Ascending aorta (tissue), 2 donors: ENCODE measurements at regions not wholly inside any gene's neighbourhood (a gene's known extent, or its start where the extent isn't known, plus 50 kb on each side); places are given as distances from the start of the nearest gene placed in this dataset.

Experiments used
- DNase-seq, 2 donors: peaks; one replicate each; pipeline ENCODE4 v3.0.0-alpha.2; 2019; ENCODE audit warnings: low spot score in 2 of 2
- H3K27ac ChIP-seq, 2 donors: fragments of 200-600 bp; sonication (generic); one replicate each; pipeline ENCODE4 v1.5.1; 2016 to 2017; ENCODE audit warnings: mild to moderate bottlenecking in 1 of 2
- H3K27me3 ChIP-seq: fragments of 200-600 bp; sonication (generic); one replicate; pipeline ENCODE4 v1.5.1; 2017
- H3K36me3 ChIP-seq, 2 donors: fragments of 200-600 bp; sonication (generic); one replicate each; pipeline ENCODE4 v1.5.1; 2016
- H3K4me1 ChIP-seq, 2 donors: fragments of 200-600 bp; sonication (generic); one replicate each; pipeline ENCODE4 v1.5.1; 2016 to 2017; ENCODE audit warnings: mild to moderate bottlenecking in 1 of 2
- H3K4me3 ChIP-seq, 2 donors: fragments of 200-600 bp; sonication (generic); one replicate each; pipeline ENCODE4 v1.5.1; 2016 to 2017; ENCODE audit warnings: mild to moderate bottlenecking in 1 of 2
- H3K9me3 ChIP-seq, 2 donors: fragments of 200-600 bp; sonication (generic); one replicate each; pipeline ENCODE4 v1.5.1; 2016
- intact Hi-C: fragments of 100-400 bp; cut with DNase I; formaldehyde crosslinking; loops from one replicate; pipeline ENCODE4 v1.15.1; 2023
- TF ChIP-seq, protein P1 (sequence below), 3 experiments: fragments of 200-600 bp in 2 of 3; fragments of 450-650 bp in 1 of 3; sonication (generic) in 2 of 3; IDR thresholded peaks; one replicate each; pipeline ENCODE4 v1.5.1; 2016 to 2019; ENCODE audit warnings: antibody characterized with exemption in 3 of 3, mild to moderate bottlenecking in 1 of 3, moderate library complexity in 1 of 3

DNA sequence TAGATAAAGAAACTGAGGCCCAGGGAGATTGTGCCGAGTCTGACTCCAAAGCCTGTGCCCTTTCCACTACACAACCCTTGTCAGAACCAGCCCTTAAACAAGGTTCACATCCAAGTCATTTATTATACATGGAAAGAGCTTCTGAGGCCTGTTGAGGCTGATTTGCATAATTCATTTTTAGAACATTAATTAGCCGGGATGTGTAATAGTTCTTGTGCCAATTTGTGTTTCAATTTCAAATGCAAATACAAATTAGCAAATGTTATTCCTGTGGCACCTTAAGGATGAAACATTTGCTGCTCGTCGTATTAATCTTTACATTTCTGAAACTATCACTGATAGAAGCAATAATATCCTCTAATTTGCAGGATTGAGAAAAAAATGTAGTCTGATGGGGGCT lies 174.9 kb downstream of the MYCN start:
- intact Hi-C loops, result no loop called here
- DNase-seq, result no peak
- TF ChIP-seq, protein P1, sequence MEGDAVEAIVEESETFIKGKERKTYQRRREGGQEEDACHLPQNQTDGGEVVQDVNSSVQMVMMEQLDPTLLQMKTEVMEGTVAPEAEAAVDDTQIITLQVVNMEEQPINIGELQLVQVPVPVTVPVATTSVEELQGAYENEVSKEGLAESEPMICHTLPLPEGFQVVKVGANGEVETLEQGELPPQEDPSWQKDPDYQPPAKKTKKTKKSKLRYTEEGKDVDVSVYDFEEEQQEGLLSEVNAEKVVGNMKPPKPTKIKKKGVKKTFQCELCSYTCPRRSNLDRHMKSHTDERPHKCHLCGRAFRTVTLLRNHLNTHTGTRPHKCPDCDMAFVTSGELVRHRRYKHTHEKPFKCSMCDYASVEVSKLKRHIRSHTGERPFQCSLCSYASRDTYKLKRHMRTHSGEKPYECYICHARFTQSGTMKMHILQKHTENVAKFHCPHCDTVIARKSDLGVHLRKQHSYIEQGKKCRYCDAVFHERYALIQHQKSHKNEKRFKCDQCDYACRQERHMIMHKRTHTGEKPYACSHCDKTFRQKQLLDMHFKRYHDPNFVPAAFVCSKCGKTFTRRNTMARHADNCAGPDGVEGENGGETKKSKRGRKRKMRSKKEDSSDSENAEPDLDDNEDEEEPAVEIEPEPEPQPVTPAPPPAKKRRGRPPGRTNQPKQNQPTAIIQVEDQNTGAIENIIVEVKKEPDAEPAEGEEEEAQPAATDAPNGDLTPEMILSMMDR (IDR thresholded peaks at IDR 0.05), result no peak
- H3K27ac ChIP-seq, result no peak overlapping the region
- H3K27me3 ChIP-seq, result no peaks in the 10 kb centered on the region
- H3K9me3 ChIP-seq, result no peaks in the 10 kb centered on the region
- H3K36me3 ChIP-seq, result no peaks in the 10 kb centered on the region
- H3K4me3 ChIP-seq, result no peak overlapping the region
- H3K4me1 ChIP-seq, result no peaks in the 10 kb centered on the region

DNA sequence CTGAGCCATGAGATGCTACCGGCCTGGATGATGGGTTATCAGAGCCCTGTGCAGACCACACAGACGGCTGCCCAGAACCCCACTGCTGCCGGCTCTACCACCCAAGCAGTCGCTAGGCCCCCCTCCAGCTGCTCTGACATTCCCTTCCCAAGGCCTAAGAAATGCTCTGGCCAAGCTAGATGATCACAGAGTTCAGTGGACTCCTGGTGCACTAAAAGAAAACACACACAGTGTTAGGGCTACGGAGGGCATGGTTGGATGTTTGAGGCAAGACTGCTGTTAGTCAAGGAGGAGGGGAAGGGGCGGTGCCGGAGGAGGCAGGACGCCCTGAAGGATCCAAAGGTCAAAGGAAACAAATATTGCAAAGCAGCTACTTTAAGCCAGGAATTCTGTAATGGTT lies 174.5 kb downstream of the MYCN start:
- Histone ChIP-seq H3K4me3 (no peak overlapping the region), H3K36me3 (no peaks in the 10 kb centered on the region), H3K27ac (no peak overlapping the region), H3K4me1 (no peaks in the 10 kb centered on the region), H3K27me3 (no peaks in the 10 kb centered on the region), H3K9me3 (no peaks in the 10 kb centered on the region)
- intact Hi-C loops, result no loop called here
- DNase-seq, result peak in 1 of 2 donors; percentile 49
- TF ChIP-seq, protein P1 (IDR thresholded peaks at IDR 0.05), result no peak

DNA sequence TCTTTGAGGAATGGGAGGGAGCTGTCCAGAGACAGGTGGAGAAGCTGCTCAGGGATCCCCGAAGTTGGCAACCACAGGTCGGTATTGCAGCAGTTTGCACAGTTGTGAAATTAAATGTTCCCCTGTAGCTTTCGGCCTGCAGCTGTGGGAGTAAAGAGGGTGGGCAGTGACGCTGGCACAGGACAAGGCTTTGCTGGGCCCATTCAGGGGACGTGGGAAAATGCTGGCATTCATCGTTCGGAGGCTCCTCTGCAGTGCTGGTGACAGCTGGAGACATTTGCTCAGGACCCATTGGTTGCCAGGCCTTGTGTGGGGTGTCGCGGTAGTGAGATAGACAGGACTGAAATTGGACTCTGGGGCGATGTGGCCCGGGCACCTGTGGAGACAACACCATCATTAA lies 173.7 kb downstream of the MYCN start:
- intact Hi-C loops, result no loop called here
- peak in 1 of 2 donors; percentile 45 for DNase-seq
- H3K36me3 ChIP-seq, result no peaks in the 10 kb centered on the region
- TF ChIP-seq, protein P1 (IDR thresholded peaks at IDR 0.05), result no peak
- H3K4me1 ChIP-seq, result no peaks in the 10 kb centered on the region
- no peak overlapping the region for H3K27ac ChIP-seq
- no peaks in the 10 kb centered on the region for H3K27me3 ChIP-seq
- no peak overlapping the region for H3K4me3 ChIP-seq
- no peaks in the 10 kb centered on the region for H3K9me3 ChIP-seq

DNA sequence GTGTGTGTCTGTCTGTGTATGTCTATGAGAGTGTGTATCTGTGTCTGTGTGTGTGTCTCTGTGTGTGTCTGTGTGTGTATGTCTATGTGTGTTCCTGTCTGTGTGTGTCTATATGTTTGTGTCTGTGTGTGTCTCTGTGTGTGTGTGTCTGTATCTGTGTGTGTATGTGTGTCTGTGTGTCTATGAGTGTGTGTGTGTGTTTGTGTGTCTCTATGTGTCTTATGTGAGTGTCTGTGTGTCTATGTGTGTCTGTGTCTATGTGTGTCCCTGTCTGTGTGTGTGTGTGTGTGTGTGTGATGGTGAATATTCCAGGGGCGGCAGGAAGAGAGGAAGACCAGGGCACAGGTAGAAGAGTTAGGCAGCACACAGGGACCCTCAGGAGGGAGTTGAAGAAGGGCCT lies 173.2 kb downstream of the MYCN start:
- no peaks in the 10 kb centered on the region for H3K27me3 ChIP-seq
- DNase-seq, result peak in 1 of 2 donors; percentile 9
- no peak overlapping the region for H3K4me3 ChIP-seq
- no peak overlapping the region for H3K27ac ChIP-seq
- intact Hi-C loops, result no loop called here
- no peaks in the 10 kb centered on the region for H3K4me1 ChIP-seq
- TF ChIP-seq, protein P1 (IDR thresholded peaks at IDR 0.05), result no peak
- H3K9me3 ChIP-seq, result no peaks in the 10 kb centered on the region
- H3K36me3 ChIP-seq, result no peaks in the 10 kb centered on the region

DNA sequence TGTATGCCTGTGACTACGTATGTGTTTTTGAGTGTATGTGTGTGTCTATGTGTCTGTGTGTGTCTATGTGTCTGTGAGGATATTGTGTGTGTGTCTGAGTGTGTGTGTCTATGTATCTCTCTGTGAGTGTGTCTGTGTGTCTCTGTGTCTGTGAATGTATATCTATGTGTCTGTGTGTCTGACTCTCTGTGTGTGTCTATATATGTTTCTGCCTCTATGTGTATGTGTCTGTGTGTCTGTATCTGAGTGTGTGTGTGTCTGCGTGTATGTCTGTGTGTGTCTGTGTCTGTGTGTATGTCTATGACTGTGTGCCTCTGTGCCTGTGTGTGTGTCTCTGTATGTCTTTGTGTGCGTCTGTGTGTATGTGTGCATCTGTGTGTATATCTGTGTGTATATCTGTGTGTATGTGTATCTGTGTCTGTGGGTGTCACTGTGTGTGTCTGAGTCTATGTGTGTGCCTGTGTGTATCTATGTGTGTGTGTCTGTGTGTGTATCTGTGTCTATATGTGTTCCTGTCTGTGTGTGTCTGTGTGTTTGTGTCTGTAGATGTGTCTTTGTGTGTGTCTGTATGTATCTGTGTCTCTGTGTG lies 172.7 kb downstream of the MYCN start:
- intact Hi-C loops, result no loop called here
- H3K9me3 ChIP-seq, result no peaks in the 10 kb centered on the region
- no peak overlapping the region for H3K4me3 ChIP-seq
- no peaks in the 10 kb centered on the region for H3K27me3 ChIP-seq
- TF ChIP-seq, protein P1 (IDR thresholded peaks at IDR 0.05), result no peak
- no peak overlapping the region for H3K27ac ChIP-seq
- H3K36me3 ChIP-seq, result no peaks in the 10 kb centered on the region
- H3K4me1 ChIP-seq, result no peaks in the 10 kb centered on the region
- DNase-seq, result no peak
